GM23338 (cell line): ENCODE measurements at regions not wholly inside any gene's neighbourhood (a gene's known extent, or its start where the extent isn't known, plus 50 kb on each side); places are given as distances from the start of the nearest gene placed in this dataset.

Source experiments
- ATAC-seq: fragments of 200-7000 bp; cut with Tn5 transposase; 3 replicates; pipeline ENCODE4 v1.9.1; 2020
- DNase-seq: peaks from one replicate; pipeline ENCODE4 v3.0.0-alpha.2; 2015; ENCODE audit warnings: low spot score
- H2AFZ ChIP-seq: fragments of 200-600 bp; sonication (generic); 2 replicates; pipeline ENCODE4 v1.8.0; 2016; ENCODE audit warnings: antibody characterized with exemption, mild to moderate bottlenecking, moderate library complexity
- H3F3A ChIP-seq: fragments of 200-600 bp; sonication (generic); replicated peaks from 2 replicates; pipeline ENCODE4 v1.8.0; 2017; ENCODE audit warnings: antibody characterized with exemption, mixed run types, low read depth
- H3K27ac ChIP-seq: fragments of 200-600 bp; sonication (generic); 2 replicates; pipeline ENCODE4 v1.6.1; 2016; ENCODE audit warnings: low read depth
- H3K27me3 ChIP-seq: fragments of 200-600 bp; sonication (generic); 2 replicates; pipeline ENCODE4 v1.8.0; 2016; ENCODE audit warnings: mild to moderate bottlenecking, mixed run types, moderate library complexity; ENCODE audit not compliant: insufficient read depth
- H3K36me3 ChIP-seq: fragments of 200-600 bp; sonication (generic); 2 replicates; pipeline ENCODE4 v1.8.0; 2016; ENCODE audit warnings: mild to moderate bottlenecking; ENCODE audit not compliant: insufficient read depth
- H3K4me1 ChIP-seq: fragments of 200-600 bp; sonication (generic); 2 replicates; pipeline ENCODE4 v1.8.0; 2016; ENCODE audit warnings: mild to moderate bottlenecking, moderate library complexity; ENCODE audit not compliant: insufficient read depth
- H3K4me2 ChIP-seq: fragments of 200-600 bp; sonication (generic); 2 replicates; pipeline ENCODE4 v1.7.1; 2017; ENCODE audit warnings: mixed run types
- H3K4me3 ChIP-seq: fragments of 200-600 bp; sonication (generic); 2 replicates; pipeline ENCODE4 v1.6.1; 2016; ENCODE audit warnings: mixed run types
- H3K79me2 ChIP-seq: fragments of 200-600 bp; sonication (generic); replicated peaks from 2 replicates; pipeline ENCODE4 v1.8.0; 2017; ENCODE audit warnings: mild to moderate bottlenecking; ENCODE audit not compliant: insufficient read depth
- H3K9me2 ChIP-seq: fragments of 200-600 bp; sonication (generic); 2 replicates; pipeline ENCODE4 v1.8.0; 2017; ENCODE audit not compliant: insufficient read depth
- H4K20me1 ChIP-seq: fragments of 200-600 bp; sonication (generic); replicated peaks from 2 replicates; pipeline ENCODE4 v1.8.0; 2017; ENCODE audit warnings: mild to moderate bottlenecking; ENCODE audit not compliant: insufficient read depth
- H3K27ac Mint-ChIP-seq: 2 replicates; pipeline ENCODE4 v1.8.0; 2020; ENCODE audit warnings: inconsistent platforms, mild to moderate bottlenecking, moderate library complexity, mixed read lengths
- H3K27me3 Mint-ChIP-seq: 3 replicates; pipeline ENCODE4 v1.8.0; 2022; ENCODE audit warnings: low read depth, mild to moderate bottlenecking, moderate library complexity, mixed read lengths, inconsistent platforms; ENCODE audit not compliant: insufficient read depth, poor library complexity
- H3K36me3 Mint-ChIP-seq: 3 replicates; pipeline ENCODE4 v1.8.0; 2021; ENCODE audit warnings: low read depth, mild to moderate bottlenecking, inconsistent platforms, moderate library complexity, mixed read lengths
- H3K4me1 Mint-ChIP-seq: 3 replicates; pipeline ENCODE4 v1.8.0; 2020; ENCODE audit warnings: mild to moderate bottlenecking, inconsistent platforms, mixed read lengths
- H3K4me3 Mint-ChIP-seq: 3 replicates; pipeline ENCODE4 v1.8.0; 2021; ENCODE audit warnings: moderate library complexity, mild to moderate bottlenecking, inconsistent platforms, mixed read lengths
- H3K9me3 Mint-ChIP-seq: 3 replicates; pipeline ENCODE4 v1.8.0; 2020; ENCODE audit warnings: moderate library complexity, mild to moderate bottlenecking, inconsistent platforms, mixed read lengths
- CREB1 ChIP-seq: fragments of 250-450 bp; sonication (Bioruptor Pico); IDR thresholded peaks from 2 replicates; pipeline ENCODE4 v1.5.0; 2020; ENCODE audit warnings: low read depth, mild to moderate bottlenecking, moderate library complexity
- ETS1 ChIP-seq: IDR thresholded peaks from 2 replicates; pipeline ENCODE4 v1.6.1; 2016; ENCODE audit warnings: antibody characterized with exemption
- EZH2 ChIP-seq: fragments of 200-600 bp; sonication (generic); IDR thresholded peaks from one replicate; pipeline ENCODE4 v1.8.0; 2017; ENCODE audit warnings: antibody characterized with exemption, mild to moderate bottlenecking, low read depth; ENCODE audit not compliant: unreplicated experiment
- EZH2phosphoT487 ChIP-seq: fragments of 200-600 bp; sonication (generic); IDR thresholded peaks from one replicate; pipeline ENCODE4 v1.8.1; 2018; ENCODE audit warnings: antibody characterized with exemption; ENCODE audit not compliant: unreplicated experiment
- JUNB ChIP-seq: IDR thresholded peaks from one replicate; pipeline ENCODE4 v1.6.1; 2016; ENCODE audit warnings: antibody characterized with exemption; ENCODE audit not compliant: unreplicated experiment
- NANOG ChIP-seq: IDR thresholded peaks from 2 replicates; pipeline ENCODE4 v1.6.1; 2016; ENCODE audit warnings: antibody characterized with exemption, borderline replicate concordance
- REST ChIP-seq: IDR thresholded peaks from one replicate; pipeline ENCODE4 v1.6.1; 2018; ENCODE audit warnings: antibody characterized with exemption; ENCODE audit not compliant: unreplicated experiment
- ZNF331 ChIP-seq: fragments of 250-450 bp; sonication (Bioruptor Pico); IDR thresholded peaks from 2 replicates; pipeline ENCODE4 v1.5.0; 2020; ENCODE audit warnings: low read depth, mild to moderate bottlenecking, moderate library complexity

DNA sequence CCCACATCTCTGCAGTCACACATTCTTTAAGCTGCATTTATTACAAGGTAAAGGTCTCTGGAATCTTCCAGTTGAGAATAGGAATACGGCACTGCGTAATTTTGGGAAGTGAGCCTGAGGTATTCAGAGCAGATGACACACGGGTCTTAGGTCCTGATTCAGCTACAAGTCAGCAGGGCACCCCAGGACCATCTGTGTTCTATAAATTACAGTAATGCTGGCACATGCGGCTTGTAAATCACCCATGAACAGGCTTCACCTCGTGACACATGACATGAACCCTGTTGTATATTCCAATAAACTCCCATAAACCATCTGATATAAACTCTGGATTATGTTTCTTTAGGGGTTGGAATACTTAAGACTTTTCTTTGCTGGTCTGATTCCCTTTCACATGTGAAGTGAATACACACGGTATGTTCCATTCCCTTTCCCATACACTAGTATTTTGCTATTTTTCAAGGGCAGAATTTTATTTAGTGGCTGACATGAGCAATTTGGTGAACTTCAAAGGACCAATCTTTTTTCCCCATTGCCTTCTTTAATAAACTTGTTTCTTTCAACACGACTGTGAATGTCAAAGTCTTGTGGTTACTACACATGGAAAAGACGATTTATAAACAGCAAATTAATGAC, 298.6 kb downstream of the MEIS1 start:
- H3K79me2 ChIP-seq: no peaks in the 10 kb centered on the region
- ATAC-seq (no peak), DNase-seq (no peak)
- 0 out of 3 replicates have a peak, but pooled peaks cover 1% of the 10 kb centered on the region for H3K9me3 Mint-ChIP-seq
- H3K27me3 ChIP-seq: no peaks in the 10 kb centered on the region
- peaks cover 3% of the 10 kb centered on the region for H3K27me3 Mint-ChIP-seq
- H2AFZ ChIP-seq: no peak overlapping the region
- H3K36me3 ChIP-seq: no peaks in the 10 kb centered on the region
- H3K36me3 Mint-ChIP-seq: no peaks in the 10 kb centered on the region
- H3K9me2 ChIP-seq: no peaks in the 10 kb centered on the region
- peaks cover 4% of the 10 kb centered on the region; the same call in 2 of the 3 replicates for H3K4me1 Mint-ChIP-seq
- no peaks in the 10 kb centered on the region for H3F3A ChIP-seq
- H3K27ac ChIP-seq: no peak overlapping the region
- no peak overlapping the region for H3K4me3 Mint-ChIP-seq
- H4K20me1 ChIP-seq: no peaks in the 10 kb centered on the region
- no peak overlapping the region for H3K4me2 ChIP-seq
- no peak overlapping the region for H3K27ac Mint-ChIP-seq
- H3K4me1 ChIP-seq: no peaks in the 10 kb centered on the region
- TF ChIP-seq NANOG: no peak
- no peak for TF ChIP-seq REST
- no peak for TF ChIP-seq EZH2
- no peak for TF ChIP-seq CREB1 (CRISPR knock-in tag)
- TF ChIP-seq ZNF331 (CRISPR knock-in tag): no peak
- TF ChIP-seq ETS1: no peak
- H3K4me3 ChIP-seq: no peak overlapping the region

DNA sequence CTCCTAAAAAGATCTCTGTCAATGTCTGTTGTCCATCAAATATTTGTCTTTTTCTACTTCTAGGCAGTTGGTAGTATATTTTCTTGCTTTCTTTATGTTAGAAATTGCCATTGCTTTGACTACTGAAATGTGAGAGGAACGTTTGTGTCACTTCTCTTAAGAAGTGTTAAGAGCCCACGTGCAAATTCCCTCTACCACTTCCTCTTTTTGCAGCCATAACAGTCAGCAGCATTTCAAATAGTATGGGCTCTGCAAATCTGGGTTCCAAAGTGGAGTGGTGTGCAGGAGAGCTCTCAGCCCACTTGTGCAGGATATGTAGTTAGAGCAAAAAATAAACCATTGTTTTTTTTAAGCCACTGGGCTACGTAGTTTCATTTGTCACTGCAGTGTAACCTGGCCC, 314.0 kb downstream of the MEIS1 start:
- no peaks in the 10 kb centered on the region for H3K4me1 Mint-ChIP-seq
- H3K79me2 ChIP-seq: no peaks in the 10 kb centered on the region
- H4K20me1 ChIP-seq: no peaks in the 10 kb centered on the region
- H3K4me3 ChIP-seq: no peak overlapping the region
- no peaks in the 10 kb centered on the region for H3K9me3 Mint-ChIP-seq
- no peak overlapping the region for H2AFZ ChIP-seq
- ATAC-seq (no peak), DNase-seq (no peak)
- H3K27me3 Mint-ChIP-seq: no peaks in the 10 kb centered on the region
- H3K36me3 Mint-ChIP-seq: no peaks in the 10 kb centered on the region
- no peaks in the 10 kb centered on the region for H3K36me3 ChIP-seq
- no peak overlapping the region for H3K27ac Mint-ChIP-seq
- no peak overlapping the region for H3K4me3 Mint-ChIP-seq
- H3F3A ChIP-seq: no peaks in the 10 kb centered on the region
- H3K4me2 ChIP-seq: no peak overlapping the region
- H3K4me1 ChIP-seq: no peaks in the 10 kb centered on the region
- no peaks in the 10 kb centered on the region for H3K9me2 ChIP-seq
- H3K27ac ChIP-seq: no peak overlapping the region
- no peaks in the 10 kb centered on the region for H3K27me3 ChIP-seq
- TF ChIP-seq EZH2phosphoT487 (no peak), REST (no peak), JUNB (no peak)
